KMS-11 (cell line): ENCODE measurements at regions not wholly inside any gene's neighbourhood (a gene's known extent, or its start where the extent isn't known, plus 50 kb on each side); places are given as distances from the start of the nearest gene placed in this dataset.

Source experiments
- H2AFZ ChIP-seq: fragments of 200-600 bp; sonication (generic); 2 replicates; pipeline ENCODE4 v1.6.1; 2016; ENCODE audit warnings: antibody characterized with exemption, mixed run types, low read depth
- H3K27ac ChIP-seq: fragments of 200-600 bp; sonication (generic); 2 replicates; pipeline ENCODE4 v1.6.1; 2016; ENCODE audit warnings: mild to moderate bottlenecking, mixed run types
- H3K27me3 ChIP-seq: fragments of 200-600 bp; sonication (generic); 2 replicates; pipeline ENCODE4 v1.6.1; 2017; ENCODE audit warnings: mild to moderate bottlenecking, low read depth, mixed run types, moderate library complexity; ENCODE audit not compliant: insufficient read depth
- H3K36me3 ChIP-seq: fragments of 200-600 bp; sonication (generic); 2 replicates; pipeline ENCODE4 v1.6.1; 2017; ENCODE audit warnings: mild to moderate bottlenecking, mixed run types; ENCODE audit not compliant: insufficient read depth
- H3K4me1 ChIP-seq: fragments of 200-600 bp; sonication (generic); 2 replicates; pipeline ENCODE4 v1.6.1; 2016; ENCODE audit warnings: mild to moderate bottlenecking, low read depth, mixed run types; ENCODE audit not compliant: poor library complexity, severe bottlenecking
- H3K4me2 ChIP-seq: fragments of 200-600 bp; sonication (generic); 2 replicates; pipeline ENCODE4 v1.7.0; 2016; ENCODE audit warnings: mild to moderate bottlenecking, mixed run types
- H3K4me3 ChIP-seq: fragments of 200-600 bp; sonication (generic); IDR thresholded peaks from 2 replicates; pipeline ENCODE4 v1.6.1; 2017; ENCODE audit warnings: low read depth, low read length, mixed read lengths; ENCODE audit not compliant: insufficient read depth
- H3K79me2 ChIP-seq: fragments of 200-600 bp; sonication (generic); 2 replicates; pipeline ENCODE4 v1.6.1; 2016; ENCODE audit warnings: low read depth, mixed run types; ENCODE audit not compliant: insufficient read depth
- H3K9ac ChIP-seq: fragments of 200-600 bp; sonication (generic); 2 replicates; pipeline ENCODE4 v1.6.1; 2016; ENCODE audit warnings: mild to moderate bottlenecking, mixed run types
- H4K20me1 ChIP-seq: fragments of 200-600 bp; sonication (generic); 2 replicates; pipeline ENCODE4 v1.6.1; 2016; ENCODE audit warnings: mild to moderate bottlenecking, mixed run types; ENCODE audit not compliant: insufficient read depth
- CTCF ChIP-seq: fragments of 200-600 bp; sonication (generic); conservative IDR thresholded peaks from 2 replicates; pipeline ENCODE4 v1.6.1; 2017; ENCODE audit warnings: low read depth, mild to moderate bottlenecking, antibody characterized with exemption, low read length, moderate library complexity, mixed read lengths

GRCh38 chr3:73753985-73754384 is 129.2 kb upstream of the PDZRN3 start:
- no peak overlapping the region for H3K27ac ChIP-seq
- no peak overlapping the region for H3K9ac ChIP-seq
- no peak overlapping the region for H3K4me3 ChIP-seq

GRCh38 chr3:73752338-73752737 is 127.6 kb upstream of the PDZRN3 start:
- Histone ChIP-seq H3K4me3 (no peak overlapping the region), H3K4me2 (no peak overlapping the region), H3K27me3 (no peaks in the 10 kb centered on the region), H3K9ac (no peak overlapping the region), H4K20me1 (no peaks in the 10 kb centered on the region), H3K79me2 (no peaks in the 10 kb centered on the region), H3K27ac (no peak overlapping the region), H3K4me1 (no peaks in the 10 kb centered on the region), H2AFZ (no peak overlapping the region), H3K36me3 (no peaks in the 10 kb centered on the region)
- no peak for TF ChIP-seq CTCF

More at GRCh38 chr3:73753985-73754384, 129.2 kb upstream of the PDZRN3 start:
- Histone ChIP-seq H3K36me3 (no peaks in the 10 kb centered on the region), H3K4me2 (no peak overlapping the region), H3K27me3 (no peaks in the 10 kb centered on the region), H4K20me1 (no peaks in the 10 kb centered on the region), H3K79me2 (no peaks in the 10 kb centered on the region), H2AFZ (no peak overlapping the region), H3K4me1 (no peaks in the 10 kb centered on the region)
- no peak for TF ChIP-seq CTCF

GRCh38 chr3:73746623-73747022 is 121.9 kb upstream of the PDZRN3 start:
- H3K36me3 ChIP-seq = no peaks in the 10 kb centered on the region
- H3K4me3 ChIP-seq = no peak overlapping the region
- no peak for TF ChIP-seq CTCF
- no peaks in the 10 kb centered on the region for H3K4me1 ChIP-seq
- H2AFZ ChIP-seq = no peak overlapping the region
- no peak overlapping the region for H3K4me2 ChIP-seq
- H3K27me3 ChIP-seq = no peaks in the 10 kb centered on the region
- no peaks in the 10 kb centered on the region for H3K79me2 ChIP-seq
- H3K27ac ChIP-seq = no peak overlapping the region
- H3K9ac ChIP-seq = no peak overlapping the region
- no peaks in the 10 kb centered on the region for H4K20me1 ChIP-seq

- Histone ChIP-seq H3K27me3 (no peaks in the 10 kb centered on the region), H2AFZ (no peak overlapping the region), H3K4me3 (no peak overlapping the region), H3K4me1 (no peaks in the 10 kb centered on the region), H4K20me1 (no peaks in the 10 kb centered on the region), H3K27ac (no peak overlapping the region), H3K79me2 (no peaks in the 10 kb centered on the region), H3K4me2 (no peak overlapping the region), H3K36me3 (no peaks in the 10 kb centered on the region), H3K9ac (no peak overlapping the region)
- TF ChIP-seq CTCF = no peak
These were observed 120.9 kb upstream of the PDZRN3 start for GRCh38 chr3:73745526-73746191.
